Hepatocyte (in vitro differentiated cells): ENCODE measurements at regions not wholly inside any gene's neighbourhood (a gene's known extent, or its start where the extent isn't known, plus 50 kb on each side); places are given as distances from the start of the nearest gene placed in this dataset.

ENCODE experiments used
- DNase-seq: peaks from one replicate; pipeline ENCODE4 v3.0.0-alpha.2; 2016; ENCODE audit warnings: low spot score
- H2AFZ ChIP-seq: fragments of 200-600 bp; sonication (generic); 2 replicates; pipeline ENCODE4 v1.6.0; 2016; ENCODE audit warnings: antibody characterized with exemption, mild to moderate bottlenecking
- H3K27ac ChIP-seq: fragments of 200-600 bp; sonication (generic); 2 replicates; pipeline ENCODE4 v1.5.1; 2016; ENCODE audit warnings: mild to moderate bottlenecking
- H3K27me3 ChIP-seq: fragments of 200-600 bp; sonication (generic); 2 replicates; pipeline ENCODE4 v1.6.1; 2016
- H3K36me3 ChIP-seq: fragments of 200-600 bp; sonication (generic); replicated peaks from 2 replicates; pipeline ENCODE4 v1.5.1; 2016; ENCODE audit warnings: low read depth; ENCODE audit not compliant: insufficient read depth
- H3K4me1 ChIP-seq: fragments of 200-600 bp; sonication (generic); 2 replicates; pipeline ENCODE4 v1.5.1; 2016; ENCODE audit warnings: mild to moderate bottlenecking, moderate library complexity; ENCODE audit not compliant: insufficient read depth
- H3K4me2 ChIP-seq: fragments of 200-600 bp; sonication (generic); 2 replicates; pipeline ENCODE4 v1.6.0; 2016
- H3K4me3 ChIP-seq: fragments of 200-600 bp; sonication (generic); 2 replicates; pipeline ENCODE4 v1.5.1; 2016; ENCODE audit warnings: mild to moderate bottlenecking
- H3K79me2 ChIP-seq: fragments of 200-600 bp; sonication (generic); 2 replicates; pipeline ENCODE4 v1.6.0; 2017; ENCODE audit warnings: mild to moderate bottlenecking
- H3K9me2 ChIP-seq: fragments of 200-600 bp; sonication (generic); replicated peaks from 2 replicates; pipeline ENCODE4 v1.6.0; 2017; ENCODE audit warnings: mild to moderate bottlenecking; ENCODE audit not compliant: insufficient read depth
- H3K9me3 ChIP-seq: fragments of 200-600 bp; sonication (generic); 2 replicates; pipeline ENCODE4 v1.5.1; 2016; ENCODE audit warnings: low read depth, mild to moderate bottlenecking
- H4K20me1 ChIP-seq: fragments of 200-600 bp; sonication (generic); 2 replicates; pipeline ENCODE4 v1.6.0; 2016; ENCODE audit warnings: mild to moderate bottlenecking; ENCODE audit not compliant: insufficient read depth, poor library complexity, severe bottlenecking
- EZH2 ChIP-seq: fragments of 200-600 bp; sonication (generic); IDR thresholded peaks from 2 replicates; pipeline ENCODE4 v1.6.1; 2016; ENCODE audit warnings: antibody characterized with exemption, mild to moderate bottlenecking, borderline replicate concordance
- EZH2phosphoT487 ChIP-seq: fragments of 200-600 bp; sonication (generic); IDR thresholded peaks from one replicate; pipeline ENCODE4 v1.6.1; 2018; ENCODE audit warnings: antibody characterized with exemption, mild to moderate bottlenecking, low read depth, moderate library complexity; ENCODE audit not compliant: unreplicated experiment, severe bottlenecking
- WGBS: methylation state at CpG from one replicate; pipeline ENCODE4 v1.1.6; 2016; ENCODE audit warnings: low lambda C conversion rate; ENCODE audit errors: missing lambda C conversion rate; 5-methylcytosine and 5-hydroxymethylcytosine counted together
- TF ChIP-seq, protein P1 (sequence below): fragments of 200-600 bp; sonication (generic); IDR thresholded peaks from 2 replicates; pipeline ENCODE4 v1.5.1; 2016; ENCODE audit warnings: antibody characterized with exemption, mild to moderate bottlenecking; ENCODE audit not compliant: poor library complexity

- DNase-seq = no peak
- H3K4me1 ChIP-seq = peaks cover 14% of the 10 kb centered on the region
- no peak overlapping the region for H3K4me2 ChIP-seq
- no peaks in the 10 kb centered on the region for H3K9me3 ChIP-seq
- no peak overlapping the region for H3K27ac ChIP-seq
- no peaks in the 10 kb centered on the region for H4K20me1 ChIP-seq
- WGBS = 83% methylated on average over 3 of the region's 3 CpGs
- H2AFZ ChIP-seq = no peak overlapping the region
- no peak overlapping the region for H3K4me3 ChIP-seq
- TF ChIP-seq EZH2 = no peak
- no peaks in the 10 kb centered on the region for H3K27me3 ChIP-seq
- no peaks in the 10 kb centered on the region for H3K9me2 ChIP-seq
- no peaks in the 10 kb centered on the region for H3K36me3 ChIP-seq
- no peaks in the 10 kb centered on the region for H3K79me2 ChIP-seq
Observed at GRCh38 chr6:155690820-155691219, 235.2 kb upstream of the NOX3 start.

DNA sequence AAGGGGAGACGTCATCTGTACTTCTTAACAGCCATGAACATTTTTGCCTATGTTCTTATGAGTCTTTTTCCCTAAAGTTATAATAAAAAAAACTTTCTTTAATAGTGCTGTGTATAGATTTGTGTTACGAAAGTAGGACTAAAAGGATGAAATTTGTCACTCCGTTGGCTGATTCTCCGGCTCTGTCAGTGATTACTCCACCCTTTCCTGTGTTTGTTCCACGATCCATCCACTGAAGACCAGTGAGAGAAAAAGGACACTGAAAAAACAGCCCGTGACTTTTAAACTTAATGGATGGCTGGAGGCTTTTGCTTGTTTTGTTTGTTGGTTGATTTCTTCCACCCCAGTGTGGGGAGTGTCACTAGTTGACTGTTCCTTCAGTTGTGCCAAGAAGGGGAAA is 232.0 kb upstream of the NOX3 start:
- Histone ChIP-seq H3K4me3 (no peak overlapping the region), H3K27ac (no peak overlapping the region), H3K79me2 (no peaks in the 10 kb centered on the region), H3K9me2 (no peaks in the 10 kb centered on the region), H3K27me3 (no peaks in the 10 kb centered on the region), H3K4me2 (no peak overlapping the region), H3K36me3 (no peaks in the 10 kb centered on the region), H3K4me1 (no peaks in the 10 kb centered on the region), H3K9me3 (no peaks in the 10 kb centered on the region), H2AFZ (no peak overlapping the region), H4K20me1 (no peaks in the 10 kb centered on the region)
- WGBS = 75% methylated on average over 6 of the region's 6 CpGs
- DNase-seq = no peak
- TF ChIP-seq EZH2phosphoT487 = no peak
- TF ChIP-seq, protein P1, sequence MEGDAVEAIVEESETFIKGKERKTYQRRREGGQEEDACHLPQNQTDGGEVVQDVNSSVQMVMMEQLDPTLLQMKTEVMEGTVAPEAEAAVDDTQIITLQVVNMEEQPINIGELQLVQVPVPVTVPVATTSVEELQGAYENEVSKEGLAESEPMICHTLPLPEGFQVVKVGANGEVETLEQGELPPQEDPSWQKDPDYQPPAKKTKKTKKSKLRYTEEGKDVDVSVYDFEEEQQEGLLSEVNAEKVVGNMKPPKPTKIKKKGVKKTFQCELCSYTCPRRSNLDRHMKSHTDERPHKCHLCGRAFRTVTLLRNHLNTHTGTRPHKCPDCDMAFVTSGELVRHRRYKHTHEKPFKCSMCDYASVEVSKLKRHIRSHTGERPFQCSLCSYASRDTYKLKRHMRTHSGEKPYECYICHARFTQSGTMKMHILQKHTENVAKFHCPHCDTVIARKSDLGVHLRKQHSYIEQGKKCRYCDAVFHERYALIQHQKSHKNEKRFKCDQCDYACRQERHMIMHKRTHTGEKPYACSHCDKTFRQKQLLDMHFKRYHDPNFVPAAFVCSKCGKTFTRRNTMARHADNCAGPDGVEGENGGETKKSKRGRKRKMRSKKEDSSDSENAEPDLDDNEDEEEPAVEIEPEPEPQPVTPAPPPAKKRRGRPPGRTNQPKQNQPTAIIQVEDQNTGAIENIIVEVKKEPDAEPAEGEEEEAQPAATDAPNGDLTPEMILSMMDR = no peak

DNA sequence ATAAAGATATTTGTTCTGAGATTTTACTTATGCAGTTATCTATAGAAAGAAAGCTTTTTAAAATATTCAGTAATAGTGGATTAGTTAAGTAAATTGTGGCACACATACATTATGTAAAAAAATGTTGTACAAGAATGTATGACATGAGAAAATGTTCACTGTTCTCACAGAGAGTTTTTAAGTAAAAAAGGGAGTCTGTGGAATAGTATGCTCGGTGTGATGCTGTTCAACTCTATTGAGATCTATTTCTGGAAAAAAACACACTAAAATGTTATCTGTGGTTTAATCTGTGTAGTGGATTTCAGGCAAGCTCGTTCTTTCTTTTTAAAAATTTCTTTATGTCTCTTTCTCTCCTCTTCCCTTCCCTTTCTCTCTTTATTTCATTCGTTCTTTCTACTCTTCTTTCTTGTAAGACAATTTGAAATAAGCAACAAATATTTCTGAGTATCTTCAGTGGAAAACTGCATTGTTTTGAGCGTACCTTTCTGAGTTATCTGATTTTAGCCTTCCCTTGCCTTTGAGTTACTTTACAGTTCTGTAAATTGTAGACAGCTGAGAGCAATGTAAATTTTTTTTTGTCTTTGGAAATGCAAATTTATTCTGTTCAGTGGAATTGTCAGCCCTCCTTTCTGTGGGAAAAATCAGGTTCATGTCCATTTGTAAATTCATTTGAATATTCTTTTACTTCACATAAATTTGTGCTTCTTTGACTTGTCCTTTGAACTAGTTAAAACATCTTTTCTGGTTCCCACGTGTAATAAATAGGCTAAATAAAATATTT is 229.0 kb upstream of the NOX3 start:
- H4K20me1 ChIP-seq = no peaks in the 10 kb centered on the region
- WGBS = 75% methylated on average over 5 of the region's 5 CpGs
- no peaks in the 10 kb centered on the region for H3K36me3 ChIP-seq
- no peaks in the 10 kb centered on the region for H3K27me3 ChIP-seq
- H2AFZ ChIP-seq = no peak overlapping the region
- no peaks in the 10 kb centered on the region for H3K79me2 ChIP-seq
- no peak overlapping the region for H3K4me3 ChIP-seq
- DNase-seq = no peak
- no peak overlapping the region for H3K4me2 ChIP-seq
- no peaks in the 10 kb centered on the region for H3K9me3 ChIP-seq
- H3K9me2 ChIP-seq = no peaks in the 10 kb centered on the region
- TF ChIP-seq, protein P1 = no peak
- TF ChIP-seq EZH2phosphoT487 (no peak), EZH2 (no peak)
- no peaks in the 10 kb centered on the region for H3K4me1 ChIP-seq
- H3K27ac ChIP-seq = no peak overlapping the region

- Histone ChIP-seq H3K4me1 (no peaks in the 10 kb centered on the region), H3K9me3 (no peaks in the 10 kb centered on the region), H3K27ac (no peak overlapping the region), H2AFZ (no peak overlapping the region), H3K4me2 (no peak overlapping the region), H3K36me3 (no peaks in the 10 kb centered on the region), H4K20me1 (no peaks in the 10 kb centered on the region), H3K4me3 (no peak overlapping the region), H3K27me3 (no peaks in the 10 kb centered on the region), H3K9me2 (no peaks in the 10 kb centered on the region), H3K79me2 (no peaks in the 10 kb centered on the region)
- WGBS = 56% methylated on average over 3 of the region's 3 CpGs
- no peak for TF ChIP-seq EZH2
- no peak for TF ChIP-seq EZH2phosphoT487
- TF ChIP-seq, protein P1 = no peak
- DNase-seq = no peak
Observed at GRCh38 chr6:155678361-155678760, 222.7 kb upstream of the NOX3 start.
